ENCODE measurements at regions not wholly inside any gene's neighbourhood (a gene's known extent, or its start where the extent isn't known, plus 50 kb on each side); places are given as distances from the start of the nearest gene placed in this dataset.

- Mint-ChIP-seq H3K27ac (no peak overlapping the region), H3K27me3 (peaks cover 9 to 19% of the 10 kb centered on the region in 2 donors), H3K4me3 (no peak overlapping the region), H3K9me3 (peaks cover 0 to 3% of the 10 kb centered on the region in 2 donors), H3K36me3 (peaks cover 0 to 2% of the 10 kb centered on the region in 2 donors), H3K4me1 (no peaks in the 10 kb centered on the region)
- ATAC-seq (replicated peaks) (no peak), DNase-seq (no peak)
These were observed 263.4 kb downstream of the MRTFB start for GRCh38 chr16:14334366-14335080.

- peaks cover 0 to 2% of the 10 kb centered on the region in 2 donors for H3K36me3 Mint-ChIP-seq
- no peak for ATAC-seq (replicated peaks)
- H3K4me3 Mint-ChIP-seq, result no peak overlapping the region
- H3K4me1 Mint-ChIP-seq, result no peaks in the 10 kb centered on the region
- H3K27ac Mint-ChIP-seq, result no peak overlapping the region
- peaks cover 5 to 17% of the 10 kb centered on the region in 2 donors for H3K27me3 Mint-ChIP-seq
- no peak for DNase-seq
- peaks cover 0 to 3% of the 10 kb centered on the region in 2 donors for H3K9me3 Mint-ChIP-seq
These were observed 262.2 kb downstream of the MRTFB start for GRCh38 chr16:14333361-14333760.

- Mint-ChIP-seq H3K4me1 (no peaks in the 10 kb centered on the region), H3K27ac (no peak overlapping the region), H3K36me3 (no peaks in the 10 kb centered on the region), H3K27me3 (peaks cover 0 to 19% of the 10 kb centered on the region in 2 donors), H3K4me3 (no peak overlapping the region), H3K9me3 (peaks cover 0 to 3% of the 10 kb centered on the region in 2 donors)
- DNase-seq (no peak), ATAC-seq (replicated peaks) (no peak)
These were observed 259.9 kb downstream of the MRTFB start for GRCh38 chr16:14331020-14331419.

GRCh38 chr16:14329727-14330350 lies 258.7 kb downstream of the MRTFB start:
- Mint-ChIP-seq H3K9me3 (no peaks in the 10 kb centered on the region), H3K4me3 (no peak overlapping the region), H3K4me1 (no peaks in the 10 kb centered on the region), H3K27ac (no peak overlapping the region), H3K36me3 (no peaks in the 10 kb centered on the region), H3K27me3 (peaks cover 5 to 26% of the 10 kb centered on the region in 2 donors)
- ATAC-seq (replicated peaks), result no peak
- no peak for DNase-seq

- ATAC-seq (replicated peaks) (no peak), DNase-seq (no peak)
- no peaks in the 10 kb centered on the region for H3K36me3 Mint-ChIP-seq
- peaks cover 5 to 38% of the 10 kb centered on the region in 2 donors for H3K27me3 Mint-ChIP-seq
- H3K4me3 Mint-ChIP-seq, result no peak overlapping the region
- H3K27ac Mint-ChIP-seq, result no peak overlapping the region
- no peaks in the 10 kb centered on the region for H3K4me1 Mint-ChIP-seq
- H3K9me3 Mint-ChIP-seq, result no peaks in the 10 kb centered on the region
These were observed 254.6 kb downstream of the MRTFB start for GRCh38 chr16:14325502-14326401.

GRCh38 chr16:14324581-14324980 lies 253.5 kb downstream of the MRTFB start:
- DNase-seq, result no peak
- ATAC-seq (replicated peaks), result no peak

GRCh38 chr16:14322186-14322585 lies 251.1 kb downstream of the MRTFB start:
- Mint-ChIP-seq H3K4me3 (no peak overlapping the region), H3K4me1 (no peaks in the 10 kb centered on the region), H3K27ac (no peak overlapping the region), H3K36me3 (no peaks in the 10 kb centered on the region), H3K9me3 (no peaks in the 10 kb centered on the region), H3K27me3 (peaks cover 5 to 43% of the 10 kb centered on the region in 2 donors)
- DNase-seq (no peak), ATAC-seq (replicated peaks) (no peak)

More at GRCh38 chr16:14324581-14324980, 253.5 kb downstream of the MRTFB start:
- Mint-ChIP-seq H3K27me3 (peaks cover 5 to 45% of the 10 kb centered on the region in 2 donors), H3K4me3 (no peak overlapping the region), H3K27ac (no peak overlapping the region), H3K36me3 (no peaks in the 10 kb centered on the region), H3K9me3 (no peaks in the 10 kb centered on the region), H3K4me1 (no peaks in the 10 kb centered on the region)

GRCh38 chr16:14321542-14321941 lies 250.4 kb downstream of the MRTFB start:
- H3K4me3 Mint-ChIP-seq, result no peak overlapping the region
- no peaks in the 10 kb centered on the region for H3K9me3 Mint-ChIP-seq
- H3K27me3 Mint-ChIP-seq, result peaks cover 5 to 42% of the 10 kb centered on the region in 2 donors

GRCh38 chr16:14320406-14320805 lies 249.3 kb downstream of the MRTFB start:
- ATAC-seq (replicated peaks) (no peak), DNase-seq (no peak)
- Mint-ChIP-seq H3K27me3 (peaks cover under 1 to 37% of the 10 kb centered on the region in 2 donors), H3K27ac (no peak overlapping the region), H3K4me1 (no peaks in the 10 kb centered on the region), H3K9me3 (no peaks in the 10 kb centered on the region), H3K4me3 (no peak overlapping the region), H3K36me3 (no peaks in the 10 kb centered on the region)

More at GRCh38 chr16:14321542-14321941, 250.4 kb downstream of the MRTFB start:
- DNase-seq (no peak), ATAC-seq (replicated peaks) (no peak)
- Mint-ChIP-seq H3K36me3 (no peaks in the 10 kb centered on the region), H3K27ac (no peak overlapping the region), H3K4me1 (no peaks in the 10 kb centered on the region)
